GM12872 (cell line): ENCODE measurements at regions not wholly inside any gene's neighbourhood (a gene's known extent, or its start where the extent isn't known, plus 50 kb on each side); places are given as distances from the start of the nearest gene placed in this dataset.

Experiments used
- CTCF ChIP-seq: IDR thresholded peaks from 3 replicates; pipeline ENCODE4 v1.5.1; 2011; ENCODE audit warnings: low read depth, mild to moderate bottlenecking, low read length, moderate library complexity; ENCODE audit not compliant: insufficient read depth

GRCh38 chr14:58824796-58825195 is 187.0 kb downstream of the DACT1 start:
- TF ChIP-seq CTCF = no peak

GRCh38 chr14:58825606-58826005 is 187.8 kb downstream of the DACT1 start:
- TF ChIP-seq CTCF = no peak

- peak; percentile 14; the same call in 1 of the 3 replicates for TF ChIP-seq CTCF
Measured at GRCh38 chr14:58826845-58827686, 189.3 kb downstream of the DACT1 start.

- TF ChIP-seq CTCF = no peak
Measured at GRCh38 chr14:58828298-58828697, 190.5 kb downstream of the DACT1 start.

GRCh38 chr14:58829594-58829993 is 191.8 kb downstream of the DACT1 start:
- no peak for TF ChIP-seq CTCF

GRCh38 chr14:58830121-58830520 is 192.4 kb downstream of the DACT1 start:
- no peak for TF ChIP-seq CTCF

GRCh38 chr14:58832095-58832521 is 194.3 kb downstream of the DACT1 start:
- TF ChIP-seq CTCF = no peak
